HG03097 (cell line): ENCODE measurements at regions not wholly inside any gene's neighbourhood (a gene's known extent, or its start where the extent isn't known, plus 50 kb on each side); places are given as distances from the start of the nearest gene placed in this dataset.
"Not testable (repeated sequence)": the region's sequence is repeated elsewhere in the genome, so short reads cannot be mapped to it uniquely, and the experiment has no call there.

Source experiments
- ATAC-seq: cut with Tn5 transposase; IDR thresholded peaks from one replicate; pipeline ENCODE4 v1.9.1; 2021; ENCODE audit not compliant: unreplicated experiment, low FRiP score

DNA sequence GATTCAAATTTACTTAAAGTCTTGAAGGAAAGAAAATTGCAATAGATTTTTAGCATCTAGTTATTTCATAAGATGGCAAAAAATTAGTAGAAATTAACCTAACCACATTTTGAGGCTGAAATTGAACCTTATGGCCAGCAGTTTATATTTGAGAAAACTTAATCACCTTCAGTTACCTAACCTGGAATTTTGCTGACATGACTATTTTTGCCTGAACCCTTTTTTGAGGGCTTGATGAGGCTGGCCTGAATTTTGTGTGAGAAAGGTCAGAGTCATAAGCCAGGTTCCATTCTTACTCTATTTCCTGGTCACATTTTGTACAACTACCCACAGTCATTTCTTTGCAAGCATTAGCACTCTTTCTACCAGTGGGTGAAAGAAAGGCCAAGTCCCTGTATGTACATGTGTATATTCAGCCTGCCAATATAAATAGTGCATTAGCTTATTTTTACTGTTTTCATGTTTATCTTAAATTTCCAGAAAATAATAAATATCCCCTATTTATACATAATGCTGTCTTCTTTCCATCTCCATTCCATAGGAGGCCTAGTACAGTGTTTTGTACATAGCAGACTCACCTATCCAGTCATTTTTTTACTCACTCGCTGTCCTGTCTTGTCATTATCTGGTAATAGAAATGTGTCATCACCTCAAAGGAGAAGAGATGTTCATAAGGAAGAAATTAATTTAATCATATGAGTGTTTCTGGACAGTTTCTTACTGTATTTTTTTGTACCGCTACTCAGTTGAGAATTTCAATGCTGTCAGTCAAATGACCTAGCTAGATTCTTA, 108.4 kb upstream of the SGCD start:
- ATAC-seq: no peak

- ATAC-seq: no peak
These were observed 107.4 kb upstream of the SGCD start for GRCh38 chr5:156219483-156220005.

DNA sequence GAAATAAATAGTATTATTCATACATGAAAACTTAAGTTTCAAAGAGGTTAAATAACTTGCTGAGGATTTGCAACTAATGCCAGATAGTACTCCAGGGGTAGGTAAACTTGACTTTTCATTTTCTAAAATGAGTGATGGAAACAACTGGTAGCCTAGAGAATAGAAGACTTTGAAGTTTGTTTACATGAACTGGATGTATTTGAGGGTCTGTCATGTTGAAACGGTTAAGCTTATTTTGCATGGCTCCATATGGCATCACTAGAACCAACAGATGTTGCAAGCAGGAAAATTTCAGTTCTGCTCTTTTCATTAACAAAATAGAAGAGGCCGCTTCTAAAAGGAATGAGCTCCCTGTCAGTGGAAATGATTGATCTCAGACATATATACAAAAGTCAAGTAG, 105.1 kb upstream of the SGCD start:
- no peak for ATAC-seq

- no peak for ATAC-seq
These were observed 103.4 kb upstream of the SGCD start for GRCh38 chr5:156223547-156223946.

- not testable (repeated sequence) for ATAC-seq
These were observed 100.5 kb upstream of the SGCD start for GRCh38 chr5:156226485-156226884.

- ATAC-seq: no peak
These were observed 96.1 kb upstream of the SGCD start for GRCh38 chr5:156230887-156231286.

GRCh38 chr5:156232251-156232869, 94.6 kb upstream of the SGCD start:
- no peak for ATAC-seq

DNA sequence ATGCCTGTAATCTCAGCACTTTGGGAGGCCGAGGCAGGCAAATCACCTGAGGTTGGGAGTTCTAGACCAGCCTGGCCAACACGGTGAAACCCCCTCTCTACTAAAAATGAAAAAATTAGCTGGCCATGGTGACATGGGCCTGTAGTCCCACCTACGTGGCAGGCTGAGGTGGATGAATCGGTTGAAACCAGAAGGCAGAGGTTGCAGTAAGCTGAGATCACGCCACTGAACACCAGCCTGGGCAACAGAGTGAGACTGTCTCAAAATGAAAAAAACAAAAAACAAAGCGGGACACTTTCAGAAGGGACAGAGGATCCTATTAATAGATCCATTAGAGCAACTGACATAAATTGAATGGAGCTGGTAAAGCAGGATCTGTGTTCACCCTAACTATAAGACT, 89.6 kb upstream of the SGCD start:
- no peak for ATAC-seq

DNA sequence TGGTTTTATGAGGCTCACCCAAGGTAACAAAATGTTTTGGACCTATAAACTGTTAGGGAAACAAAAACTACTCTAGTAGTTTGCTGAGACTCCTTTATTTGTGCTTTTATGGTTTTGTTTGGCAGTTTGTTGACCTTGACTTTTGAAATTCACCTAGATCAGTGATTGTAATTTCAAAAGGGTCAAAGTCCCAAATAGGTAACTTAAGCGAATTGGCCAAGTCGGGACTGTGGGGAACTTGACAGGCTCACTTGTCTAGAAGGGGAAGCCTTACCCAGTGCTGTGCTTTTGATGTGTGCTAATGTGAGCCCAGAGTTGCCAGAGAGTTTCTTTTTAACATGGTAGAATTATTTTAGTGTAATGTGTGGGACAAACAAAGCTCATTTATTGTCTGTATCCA, 87.2 kb upstream of the SGCD start:
- ATAC-seq: no peak

DNA sequence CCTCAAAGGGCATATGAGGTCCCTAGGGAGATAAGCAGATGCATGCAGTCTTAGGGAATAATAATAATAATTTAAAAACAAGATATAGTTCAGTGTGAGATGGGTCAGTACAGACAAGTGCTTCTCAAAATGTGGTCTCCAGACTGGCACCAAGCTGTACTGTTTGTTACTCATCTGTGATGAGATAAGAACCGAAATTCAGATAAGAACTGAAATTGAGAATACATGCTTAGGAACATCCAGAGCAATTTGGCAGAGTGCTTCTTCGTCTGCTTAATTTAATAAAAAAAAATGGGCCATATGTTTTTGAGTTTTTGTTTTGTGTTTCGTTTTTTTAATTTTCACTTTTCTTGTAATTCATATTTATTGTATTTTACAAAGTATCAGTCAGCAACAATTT, 86.5 kb upstream of the SGCD start:
- no peak for ATAC-seq

GRCh38 chr5:156241266-156241665, 85.7 kb upstream of the SGCD start:
- ATAC-seq: no peak

DNA sequence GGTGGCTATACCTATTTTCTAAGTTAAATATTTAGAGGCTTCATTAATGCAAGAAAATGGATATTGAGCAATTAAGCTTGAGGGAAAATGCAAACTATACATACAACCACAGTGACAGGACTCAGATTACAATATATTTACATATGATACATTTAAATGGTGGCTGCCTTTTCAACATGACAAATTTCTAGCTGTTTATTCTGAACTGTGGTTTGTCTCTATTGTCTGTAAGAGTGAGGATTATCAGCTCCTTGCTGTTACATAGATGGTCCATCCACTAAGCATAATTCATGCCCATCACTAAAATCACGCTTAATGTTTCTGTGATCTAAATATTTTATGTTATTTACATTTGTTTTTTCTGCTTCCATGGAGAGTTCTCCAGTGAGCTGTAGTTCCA, 81.1 kb upstream of the SGCD start:
- no peak for ATAC-seq

DNA sequence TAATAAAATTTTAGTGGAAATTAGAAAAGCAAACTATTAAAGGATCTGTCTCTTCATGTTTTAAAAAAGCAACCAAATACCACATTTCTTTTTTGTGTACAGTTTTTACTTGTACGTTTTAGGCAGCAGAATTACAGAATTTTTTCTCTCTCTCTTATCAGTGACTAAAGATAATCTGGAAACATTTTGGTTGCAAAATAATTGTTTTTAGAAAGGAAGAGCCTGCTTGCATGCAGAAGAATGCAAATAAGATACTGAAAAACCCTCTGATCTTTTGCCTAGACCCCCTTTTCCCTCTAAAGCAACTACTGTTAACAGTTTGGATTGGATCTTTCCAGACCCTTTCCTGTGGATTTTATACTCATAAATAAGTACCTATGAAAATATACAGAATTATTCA, 75.9 kb upstream of the SGCD start:
- no peak for ATAC-seq

DNA sequence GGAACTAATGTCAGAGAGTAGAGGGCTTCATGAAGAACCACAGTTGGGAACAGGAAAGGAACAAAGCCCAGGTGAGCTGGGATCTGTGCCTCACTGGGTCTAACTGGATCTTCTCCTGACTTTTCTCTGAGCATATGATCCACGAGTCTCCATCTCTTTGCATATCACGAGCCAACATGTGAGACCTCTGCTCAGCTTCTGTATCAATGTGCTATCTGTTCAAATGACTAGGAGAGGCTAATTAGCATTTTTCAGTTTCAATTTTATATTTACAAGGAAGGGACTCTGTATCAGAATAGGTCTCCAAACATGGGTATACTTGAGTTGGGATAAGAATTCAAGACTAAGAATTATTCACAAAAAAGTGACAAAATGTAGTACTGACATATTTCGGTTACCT, 73.8 kb upstream of the SGCD start:
- ATAC-seq: no peak

DNA sequence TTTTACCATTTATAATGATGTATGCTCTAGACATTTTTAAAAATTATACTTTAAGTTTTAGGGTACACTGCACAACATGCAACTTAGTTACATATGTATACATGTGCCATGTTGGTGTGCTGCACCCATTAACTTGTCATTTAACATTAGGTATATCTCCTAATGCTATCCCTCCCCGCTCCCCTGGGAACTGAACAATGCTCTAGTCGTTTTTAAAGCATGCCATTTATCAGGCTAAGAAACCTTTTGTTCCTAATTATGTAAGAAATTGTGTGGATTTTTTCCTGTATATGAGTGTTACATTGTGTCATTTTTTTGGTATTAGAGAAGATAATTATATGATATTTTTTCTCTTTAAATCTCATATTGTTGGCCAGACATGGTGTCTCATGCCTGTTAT, 72.8 kb upstream of the SGCD start:
- ATAC-seq: no peak

- ATAC-seq: no peak
These were observed 70.3 kb upstream of the SGCD start for GRCh38 chr5:156256642-156257041.

- ATAC-seq: no peak
These were observed 68.0 kb upstream of the SGCD start for GRCh38 chr5:156258934-156259333.

DNA sequence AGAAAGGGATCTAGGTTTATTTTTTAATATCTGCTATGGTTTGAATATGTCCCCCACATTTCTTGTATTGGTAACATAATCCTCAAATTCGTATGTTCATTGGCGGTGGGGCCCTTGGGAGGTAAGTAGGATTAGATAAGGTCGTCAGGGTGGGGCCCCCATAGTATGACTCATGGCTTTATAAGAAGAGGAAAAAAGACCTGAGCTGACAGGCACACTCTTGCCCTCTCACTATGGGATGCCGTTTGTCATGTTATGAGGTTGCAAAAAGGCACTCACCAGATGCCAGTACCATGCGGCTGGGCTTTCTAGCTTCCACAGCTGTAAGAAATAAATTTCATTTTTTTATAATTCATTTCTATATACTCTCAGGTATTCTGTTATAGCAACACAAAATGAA, 67.3 kb upstream of the SGCD start:
- no peak for ATAC-seq

DNA sequence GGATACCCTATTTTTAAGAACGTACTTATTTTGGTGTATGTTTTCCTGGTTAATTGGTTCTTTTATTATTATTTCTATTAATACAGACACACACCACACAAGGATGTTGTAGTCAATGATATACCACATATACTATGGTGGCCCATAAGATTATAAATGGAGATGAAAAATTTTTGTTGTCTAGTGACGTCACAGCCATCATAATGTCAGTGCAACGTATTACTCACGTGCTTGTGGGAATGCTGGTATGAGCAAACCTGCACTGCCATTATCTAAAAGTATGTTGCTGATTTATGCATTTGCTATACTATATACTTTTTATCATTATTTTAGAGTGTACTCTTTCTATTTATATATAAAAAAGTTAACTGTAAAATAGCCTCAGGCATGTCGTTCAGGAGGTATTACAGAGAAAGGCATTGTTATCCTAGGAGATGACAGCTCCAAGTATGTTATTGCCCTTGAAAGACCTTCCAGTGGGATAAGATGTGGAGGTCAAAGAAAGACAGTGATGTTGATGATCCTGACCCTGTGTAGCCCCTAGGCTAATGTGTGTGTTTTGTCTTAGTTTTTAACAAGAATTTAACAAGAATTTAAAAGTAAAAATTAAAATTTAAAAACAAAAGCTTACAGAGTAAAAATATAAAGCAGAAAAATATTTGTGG, 65.6 kb upstream of the SGCD start:
- ATAC-seq: no peak

DNA sequence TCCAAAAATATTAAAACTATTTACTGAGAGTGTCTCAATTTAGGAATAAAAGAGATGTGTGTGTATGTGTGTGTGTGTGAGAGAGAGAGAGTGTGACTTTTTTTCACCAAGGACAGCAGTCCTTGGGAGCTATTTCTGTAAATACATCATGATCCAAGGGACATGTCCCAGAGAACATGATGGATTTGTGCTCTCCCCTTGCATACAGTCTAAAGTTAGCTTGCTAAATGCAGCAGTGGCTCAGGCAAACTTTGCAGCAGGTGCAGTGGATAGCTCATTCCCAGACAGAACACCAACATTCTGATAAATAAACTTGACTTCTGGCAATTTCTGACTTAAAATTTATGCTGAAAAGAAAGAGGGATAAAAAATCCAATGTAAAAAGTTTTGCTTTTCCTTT, 55.4 kb upstream of the SGCD start:
- ATAC-seq: no peak

- ATAC-seq: no peak
These were observed 54.8 kb upstream of the SGCD start for GRCh38 chr5:156272139-156272538.

DNA sequence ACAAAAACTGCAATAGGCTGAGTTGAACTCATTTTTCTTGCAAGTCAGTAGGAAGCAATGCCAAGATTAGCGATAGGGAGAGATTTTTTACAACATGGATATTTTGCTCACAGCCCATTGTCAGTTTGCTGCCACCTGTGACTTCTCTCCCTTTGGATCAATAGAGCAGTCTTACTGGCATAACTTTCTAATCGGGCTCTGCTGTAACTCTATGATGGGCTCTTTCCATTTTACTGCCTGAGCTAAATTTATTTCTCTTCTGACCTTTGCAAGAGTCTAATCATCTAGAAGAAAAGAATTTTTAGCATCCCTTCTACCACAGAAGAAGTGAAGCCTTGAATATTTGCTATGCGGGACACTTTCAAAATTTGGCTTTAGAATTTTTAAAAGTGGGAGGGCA, 53.6 kb upstream of the SGCD start:
- ATAC-seq: no peak
